ENCODE measurements at regions not wholly inside any gene's neighbourhood (a gene's known extent, or its start where the extent isn't known, plus 50 kb on each side); places are given as distances from the start of the nearest gene placed in this dataset.

DNA sequence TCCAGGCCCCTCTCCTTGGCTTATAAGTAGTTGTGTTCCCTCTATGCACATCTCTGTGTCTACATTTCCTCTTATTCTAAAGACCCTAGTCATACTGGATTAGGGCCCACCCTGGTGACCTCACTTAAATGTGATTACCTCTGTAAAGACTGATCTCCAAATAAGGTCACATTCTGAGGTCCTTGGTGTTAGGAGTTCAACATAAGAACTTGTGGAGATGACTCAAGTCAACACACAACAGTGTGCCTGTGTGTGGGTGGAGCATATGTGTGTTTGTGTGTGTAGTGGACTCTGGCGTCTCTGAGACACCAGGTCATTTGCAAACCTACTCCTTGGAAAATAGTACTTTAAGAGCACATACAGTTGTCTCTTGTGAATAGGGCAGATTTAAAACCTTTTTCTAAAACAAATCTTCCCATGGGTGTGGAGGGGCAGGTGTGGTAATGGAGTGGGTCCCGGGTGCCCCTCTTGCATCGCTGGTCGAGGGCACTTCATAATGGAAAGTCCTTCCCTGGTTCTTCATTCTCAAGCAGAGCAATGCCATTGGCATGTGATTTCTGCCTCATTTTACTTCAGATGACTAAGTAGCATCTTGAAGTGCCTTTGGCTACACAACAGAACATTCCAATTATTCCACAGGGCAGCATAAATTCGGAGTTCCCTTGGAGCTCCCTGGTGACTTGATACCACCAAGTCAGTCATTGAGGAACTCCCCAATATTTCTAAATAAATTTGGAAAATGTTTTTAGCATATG, 84.4 kb downstream of the C9orf152 start:
- TF ChIP-seq SP1 (IDR thresholded peaks at IDR 0.05), result no peak
- TF ChIP-seq, protein P1, sequence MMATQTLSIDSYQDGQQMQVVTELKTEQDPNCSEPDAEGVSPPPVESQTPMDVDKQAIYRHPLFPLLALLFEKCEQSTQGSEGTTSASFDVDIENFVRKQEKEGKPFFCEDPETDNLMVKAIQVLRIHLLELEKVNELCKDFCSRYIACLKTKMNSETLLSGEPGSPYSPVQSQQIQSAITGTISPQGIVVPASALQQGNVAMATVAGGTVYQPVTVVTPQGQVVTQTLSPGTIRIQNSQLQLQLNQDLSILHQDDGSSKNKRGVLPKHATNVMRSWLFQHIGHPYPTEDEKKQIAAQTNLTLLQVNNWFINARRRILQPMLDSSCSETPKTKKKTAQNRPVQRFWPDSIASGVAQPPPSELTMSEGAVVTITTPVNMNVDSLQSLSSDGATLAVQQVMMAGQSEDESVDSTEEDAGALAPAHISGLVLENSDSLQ (IDR thresholded peaks at IDR 0.05), result no peak
- TF ChIP-seq TARDBP (IDR thresholded peaks at IDR 0.05), result no peak
- TF ChIP-seq ZNF384 (IDR thresholded peaks at IDR 0.05), result no peak
- TF ChIP-seq FOXK2 (IDR thresholded peaks at IDR 0.05), result no peak
- TF ChIP-seq BHLHE40 (IDR thresholded peaks at IDR 0.05; ENCODE audit: borderline replicate concordance), result no peak
- no peak for TF ChIP-seq SUZ12 (IDR thresholded peaks at IDR 0.05)
- no peak for TF ChIP-seq FOXM1 (IDR thresholded peaks at IDR 0.05; ENCODE audit: borderline replicate concordance)
- TF ChIP-seq ARNT (IDR thresholded peaks at IDR 0.05), result no peak
- no peak for TF ChIP-seq HDGF (IDR thresholded peaks at IDR 0.05; ENCODE audit: borderline replicate concordance)
